GM12864 (cell line): ENCODE measurements at regions not wholly inside any gene's neighbourhood (a gene's known extent, or its start where the extent isn't known, plus 50 kb on each side); places are given as distances from the start of the nearest gene placed in this dataset.

Source experiments
- DNase-seq: peaks from one replicate; pipeline ENCODE4 v3.0.0-alpha.2; 2011; ENCODE audit warnings: low read depth
- H3K4me3 ChIP-seq: 2 replicates; pipeline ENCODE4 v1.5.1; 2011; ENCODE audit warnings: mild to moderate bottlenecking, low read depth, low read length, control low read depth
- CTCF ChIP-seq: IDR thresholded peaks from 2 replicates; pipeline ENCODE4 v1.5.1; 2011; ENCODE audit warnings: low read depth, mild to moderate bottlenecking, moderate library complexity, low read length, control low read depth, inconsistent platforms; ENCODE audit errors: missing control alignments

- no peak overlapping the region for H3K4me3 ChIP-seq
- DNase-seq, result no peak
- no peak for TF ChIP-seq CTCF
Measured at GRCh38 chr15:87523516-87523915, 733.0 kb downstream of the NTRK3 start.

- TF ChIP-seq CTCF, result no peak
- no peak for DNase-seq
- no peak overlapping the region for H3K4me3 ChIP-seq
Measured at GRCh38 chr15:87522997-87523396, 733.5 kb downstream of the NTRK3 start.

GRCh38 chr15:87518957-87519356 lies 737.6 kb downstream of the NTRK3 start:
- TF ChIP-seq CTCF, result no peak
- no peak for DNase-seq
- H3K4me3 ChIP-seq, result no peak overlapping the region

- no peak overlapping the region for H3K4me3 ChIP-seq
- no peak for TF ChIP-seq CTCF
- no peak for DNase-seq
Measured at GRCh38 chr15:87508086-87508485, 748.5 kb downstream of the NTRK3 start.

- TF ChIP-seq CTCF, result no peak
- no peak overlapping the region for H3K4me3 ChIP-seq
- DNase-seq, result no peak
Measured at GRCh38 chr15:87502173-87502572, 754.4 kb downstream of the NTRK3 start.

- no peak for TF ChIP-seq CTCF
- no peak overlapping the region for H3K4me3 ChIP-seq
- no peak for DNase-seq
Measured at GRCh38 chr15:87500240-87500639, 756.3 kb downstream of the NTRK3 start.

GRCh38 chr15:87498560-87498959 lies 758.0 kb downstream of the NTRK3 start:
- no peak overlapping the region for H3K4me3 ChIP-seq
- TF ChIP-seq CTCF, result no peak
- DNase-seq, result no peak
